ENCODE measurements at regions not wholly inside any gene's neighbourhood (a gene's known extent, or its start where the extent isn't known, plus 50 kb on each side); places are given as distances from the start of the nearest gene placed in this dataset.
"Not testable (repeated sequence)": the region's sequence is repeated elsewhere in the genome, so short reads cannot be mapped to it uniquely, and the experiment has no call there.

DNA sequence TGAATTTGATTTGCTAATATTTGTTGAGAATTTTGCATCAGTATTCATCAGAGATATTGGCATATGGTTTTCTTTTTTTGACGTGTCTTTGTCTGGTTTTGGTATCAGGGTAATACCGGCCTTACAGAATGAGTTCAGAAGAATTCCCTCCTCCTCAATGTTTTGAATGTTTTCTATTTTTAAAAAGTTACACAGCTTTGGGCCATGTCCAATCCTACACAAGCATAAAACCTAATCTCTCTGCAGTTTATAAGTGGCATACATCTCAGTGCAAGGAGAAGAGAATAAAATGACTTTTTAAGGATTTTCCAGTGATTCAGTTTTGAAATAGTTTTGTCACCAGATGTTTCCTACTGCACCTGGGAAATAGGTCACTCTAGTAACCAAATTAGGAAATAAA, 185.5 kb downstream of the COL12A1 start:
- Histone ChIP-seq H3K9me3 (no peaks in the 10 kb centered on the region), H3K4me1 (replicated peaks) (no peaks in the 10 kb centered on the region), H3K36me3 (no peaks in the 10 kb centered on the region), H3K4me3 (no peak overlapping the region), H3K27me3 (replicated peaks; ENCODE audit: insufficient read depth) (no peaks in the 10 kb centered on the region), H3K27ac (no peak overlapping the region)
- intact Hi-C loops (cut with DNase I) = no loop called here
- TF ChIP-seq, protein P1, sequence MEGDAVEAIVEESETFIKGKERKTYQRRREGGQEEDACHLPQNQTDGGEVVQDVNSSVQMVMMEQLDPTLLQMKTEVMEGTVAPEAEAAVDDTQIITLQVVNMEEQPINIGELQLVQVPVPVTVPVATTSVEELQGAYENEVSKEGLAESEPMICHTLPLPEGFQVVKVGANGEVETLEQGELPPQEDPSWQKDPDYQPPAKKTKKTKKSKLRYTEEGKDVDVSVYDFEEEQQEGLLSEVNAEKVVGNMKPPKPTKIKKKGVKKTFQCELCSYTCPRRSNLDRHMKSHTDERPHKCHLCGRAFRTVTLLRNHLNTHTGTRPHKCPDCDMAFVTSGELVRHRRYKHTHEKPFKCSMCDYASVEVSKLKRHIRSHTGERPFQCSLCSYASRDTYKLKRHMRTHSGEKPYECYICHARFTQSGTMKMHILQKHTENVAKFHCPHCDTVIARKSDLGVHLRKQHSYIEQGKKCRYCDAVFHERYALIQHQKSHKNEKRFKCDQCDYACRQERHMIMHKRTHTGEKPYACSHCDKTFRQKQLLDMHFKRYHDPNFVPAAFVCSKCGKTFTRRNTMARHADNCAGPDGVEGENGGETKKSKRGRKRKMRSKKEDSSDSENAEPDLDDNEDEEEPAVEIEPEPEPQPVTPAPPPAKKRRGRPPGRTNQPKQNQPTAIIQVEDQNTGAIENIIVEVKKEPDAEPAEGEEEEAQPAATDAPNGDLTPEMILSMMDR (IDR thresholded peaks at IDR 0.05) = no peak
- no peak for TF ChIP-seq POLR2AphosphoS5 (IDR thresholded peaks at IDR 0.05)
- TF ChIP-seq POLR2A (IDR thresholded peaks at IDR 0.05) = no peak
- 66% methylated on average over 2 of the region's 2 CpGs for WGBS
- DNase-seq (ENCODE audit: low spot score) = no peak

DNA sequence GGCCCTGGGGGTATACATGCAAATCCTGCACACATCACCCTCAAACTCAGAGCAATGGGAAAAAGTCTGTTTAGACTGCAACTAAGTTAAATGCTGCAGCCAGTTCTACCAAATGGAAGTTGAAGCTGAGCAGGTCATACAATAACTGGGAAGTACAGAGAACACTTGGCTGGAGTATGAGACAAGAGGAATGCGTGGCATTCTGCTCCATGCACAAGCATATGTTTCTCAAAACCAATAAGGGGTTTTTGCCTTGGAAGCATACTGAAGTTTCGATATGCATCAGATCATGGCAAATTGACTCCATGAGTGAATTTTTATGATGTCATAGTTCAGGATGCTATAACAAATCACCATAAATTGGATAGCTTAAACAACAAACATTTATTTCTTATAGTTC, 193.8 kb downstream of the COL12A1 start:
- Histone ChIP-seq H3K27ac (no peak overlapping the region), H3K36me3 (no peaks in the 10 kb centered on the region), H3K4me1 (replicated peaks) (no peaks in the 10 kb centered on the region), H3K27me3 (replicated peaks; ENCODE audit: insufficient read depth) (no peaks in the 10 kb centered on the region), H3K4me3 (no peak overlapping the region), H3K9me3 (no peaks in the 10 kb centered on the region)
- DNase-seq (ENCODE audit: low spot score) = no peak
- intact Hi-C loops (cut with DNase I) = no loop called here
- TF ChIP-seq POLR2A (IDR thresholded peaks at IDR 0.05) = no peak
- TF ChIP-seq, protein P1 (IDR thresholded peaks at IDR 0.05) = no peak
- no peak for TF ChIP-seq POLR2AphosphoS5 (IDR thresholded peaks at IDR 0.05)
- 75% methylated on average over 2 of the region's 2 CpGs for WGBS

DNA sequence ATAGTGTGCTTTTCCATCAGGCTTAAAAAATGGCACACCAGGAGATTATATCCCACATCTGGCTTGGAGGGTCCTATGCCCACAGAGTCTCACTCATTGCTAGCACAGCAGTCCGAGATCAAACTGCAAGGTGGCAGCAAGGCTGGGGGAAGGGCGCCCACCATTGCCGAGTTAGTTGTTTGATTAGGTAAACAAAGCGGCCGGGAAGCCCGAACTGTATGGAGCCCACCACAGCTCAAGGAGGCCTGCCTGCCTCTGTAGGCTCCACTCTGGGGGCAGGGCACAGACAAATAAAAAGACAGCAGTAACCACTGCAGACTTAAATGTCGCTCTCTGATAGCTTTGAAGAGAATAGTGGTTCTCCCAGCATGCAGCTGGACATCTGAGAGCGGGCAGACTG, 201.9 kb downstream of the COL12A1 start:
- DNase-seq (ENCODE audit: low spot score); H3K9me3 ChIP-seq; H3K27me3 ChIP-seq (replicated peaks; ENCODE audit: insufficient read depth); H3K36me3 ChIP-seq; intact Hi-C loops (cut with DNase I); H3K4me3 ChIP-seq; H3K4me1 ChIP-seq (replicated peaks); H3K27ac ChIP-seq: not testable (repeated sequence)
- 100% methylated on average over 6 of the region's 8 CpGs for WGBS

DNA sequence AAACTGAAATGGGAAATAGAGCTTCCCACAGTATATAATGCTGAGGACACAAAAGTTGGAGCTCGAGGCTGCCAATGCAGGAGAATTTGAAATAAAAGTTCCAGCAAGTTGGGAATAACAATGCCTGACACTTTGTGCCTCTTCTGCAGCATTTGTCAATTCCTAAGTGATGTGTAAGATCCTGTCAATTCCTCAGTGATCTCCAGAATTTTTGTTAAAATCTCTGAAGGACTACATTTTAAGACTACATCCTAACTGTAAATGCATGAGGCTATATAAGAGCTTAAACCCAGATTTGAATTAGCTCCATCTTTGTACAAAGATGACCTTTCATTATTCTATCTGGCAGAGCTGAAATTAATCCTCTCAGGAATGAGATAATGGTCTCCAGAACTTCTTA, 208.2 kb downstream of the COL12A1 start:
- TF ChIP-seq, protein P1 (IDR thresholded peaks at IDR 0.05) = no peak
- no peak for TF ChIP-seq POLR2A (IDR thresholded peaks at IDR 0.05)
- no peak for TF ChIP-seq POLR2AphosphoS5 (IDR thresholded peaks at IDR 0.05)
- Histone ChIP-seq H3K36me3 (no peaks in the 10 kb centered on the region), H3K27ac (no peak overlapping the region), H3K4me1 (replicated peaks) (no peaks in the 10 kb centered on the region), H3K9me3 (no peaks in the 10 kb centered on the region), H3K27me3 (replicated peaks; ENCODE audit: insufficient read depth) (no peaks in the 10 kb centered on the region), H3K4me3 (no peak overlapping the region)
- 90% methylated on average over 1 of the region's 1 CpG for WGBS
- intact Hi-C loops (cut with DNase I) = no loop called here
- DNase-seq (ENCODE audit: low spot score) = no peak

DNA sequence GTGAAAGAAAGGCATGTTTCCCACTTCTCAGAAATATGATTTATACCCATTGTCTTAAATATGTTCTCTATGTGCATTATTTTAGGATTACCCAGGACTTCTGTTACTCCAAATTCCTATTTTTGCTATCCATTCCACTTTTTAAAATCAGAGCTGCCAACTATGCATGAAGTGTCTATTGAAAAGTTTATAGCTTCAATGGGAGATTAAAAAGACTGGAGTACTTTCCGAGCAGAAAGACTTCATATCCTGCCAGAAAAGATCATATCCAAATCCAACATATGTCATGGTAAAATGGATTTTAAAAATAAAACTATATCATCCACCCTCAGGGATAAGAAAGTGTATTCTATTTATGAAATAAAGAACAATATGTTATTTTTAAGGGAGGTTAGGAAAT, 212.7 kb downstream of the COL12A1 start:
- H3K27ac ChIP-seq = no peak overlapping the region
- intact Hi-C loops (cut with DNase I) = no loop called here
- 33% methylated on average over 1 of the region's 1 CpG for WGBS
- no peaks in the 10 kb centered on the region for H3K36me3 ChIP-seq
- H3K4me3 ChIP-seq = no peak overlapping the region
- H3K4me1 ChIP-seq (replicated peaks) = no peaks in the 10 kb centered on the region
- no peak for DNase-seq (ENCODE audit: low spot score)
- H3K9me3 ChIP-seq = no peaks in the 10 kb centered on the region
- H3K27me3 ChIP-seq (replicated peaks; ENCODE audit: insufficient read depth) = no peaks in the 10 kb centered on the region
- TF ChIP-seq, protein P1 (IDR thresholded peaks at IDR 0.05) = no peak
- TF ChIP-seq POLR2AphosphoS5 (IDR thresholded peaks at IDR 0.05) (no peak), POLR2A (IDR thresholded peaks at IDR 0.05) (no peak)
